Stomach (tissue), 4 donors: ENCODE measurements at regions not wholly inside any gene's neighbourhood (a gene's known extent, or its start where the extent isn't known, plus 50 kb on each side); places are given as distances from the start of the nearest gene placed in this dataset.

Experiments
- POLR2A ChIP-seq, 4 donors: fragments of 450-650 bp; IDR thresholded peaks; one replicate each; pipeline ENCODE4 v1.6.1; 2016; ENCODE audit warnings: antibody characterized with exemption in 4 of 4, control low read depth in 2 of 4, mild to moderate bottlenecking in 1 of 4, moderate library complexity in 1 of 4
- TF ChIP-seq, protein P1 (sequence below), 7 experiments: fragments of 450-650 bp in 4 of 7; fragments of 200-600 bp in 3 of 7; sonication (generic) in 3 of 7; IDR thresholded peaks; one replicate each; pipeline ENCODE4 v1.5.1; 2016 to 2019; ENCODE audit warnings: antibody characterized with exemption in 7 of 7, control low read depth in 2 of 7, mild to moderate bottlenecking in 1 of 7

DNA sequence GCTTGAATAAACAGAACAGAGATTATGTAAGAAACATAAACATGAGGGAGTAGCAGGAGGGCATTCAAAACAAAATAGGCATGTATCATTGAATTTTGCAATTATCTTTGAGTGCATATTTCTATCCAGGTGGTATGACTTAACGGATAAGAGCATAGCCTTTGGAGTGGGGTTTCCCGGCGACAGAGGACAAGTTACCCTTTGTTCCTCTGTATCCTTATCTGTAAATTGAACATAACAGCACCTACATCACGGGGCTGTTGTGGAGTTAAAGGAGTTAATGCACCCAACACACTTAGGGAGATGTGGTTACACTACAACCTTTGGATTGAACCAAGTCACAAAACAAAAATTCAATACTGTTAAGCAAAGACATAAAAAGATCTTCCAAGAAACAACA lies 314.6 kb upstream of the KIF2A start:
- TF ChIP-seq POLR2A (IDR thresholded peaks at IDR 0.05): no peak
- TF ChIP-seq, protein P1, sequence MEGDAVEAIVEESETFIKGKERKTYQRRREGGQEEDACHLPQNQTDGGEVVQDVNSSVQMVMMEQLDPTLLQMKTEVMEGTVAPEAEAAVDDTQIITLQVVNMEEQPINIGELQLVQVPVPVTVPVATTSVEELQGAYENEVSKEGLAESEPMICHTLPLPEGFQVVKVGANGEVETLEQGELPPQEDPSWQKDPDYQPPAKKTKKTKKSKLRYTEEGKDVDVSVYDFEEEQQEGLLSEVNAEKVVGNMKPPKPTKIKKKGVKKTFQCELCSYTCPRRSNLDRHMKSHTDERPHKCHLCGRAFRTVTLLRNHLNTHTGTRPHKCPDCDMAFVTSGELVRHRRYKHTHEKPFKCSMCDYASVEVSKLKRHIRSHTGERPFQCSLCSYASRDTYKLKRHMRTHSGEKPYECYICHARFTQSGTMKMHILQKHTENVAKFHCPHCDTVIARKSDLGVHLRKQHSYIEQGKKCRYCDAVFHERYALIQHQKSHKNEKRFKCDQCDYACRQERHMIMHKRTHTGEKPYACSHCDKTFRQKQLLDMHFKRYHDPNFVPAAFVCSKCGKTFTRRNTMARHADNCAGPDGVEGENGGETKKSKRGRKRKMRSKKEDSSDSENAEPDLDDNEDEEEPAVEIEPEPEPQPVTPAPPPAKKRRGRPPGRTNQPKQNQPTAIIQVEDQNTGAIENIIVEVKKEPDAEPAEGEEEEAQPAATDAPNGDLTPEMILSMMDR (IDR thresholded peaks at IDR 0.05): no peak
